PFSK-1 (cell line): ENCODE measurements at regions not wholly inside any gene's neighbourhood (a gene's known extent, or its start where the extent isn't known, plus 50 kb on each side); places are given as distances from the start of the nearest gene placed in this dataset.

Experiments
- FOXP2 ChIP-seq: optimal IDR thresholded peaks from 2 replicates; pipeline ENCODE3; 2011; ENCODE audit warnings: borderline replicate concordance, control low read depth, inconsistent platforms; ENCODE audit not compliant: insufficient read depth; ENCODE audit errors: extremely low read length, extremely low read depth
- POLR2AphosphoS5 ChIP-seq: IDR thresholded peaks from 2 replicates; pipeline ENCODE4 v1.6.1; 2012; ENCODE audit warnings: low read depth, mild to moderate bottlenecking, control low read depth, low read length, moderate library complexity
- REST ChIP-seq, 2 experiments: IDR thresholded peaks; 2 replicates each; pipeline versions ENCODE4 v1.6.1 to v1.8.0; 2011 to 2012; ENCODE audit warnings: low read depth in 2 of 2, low read length in 2 of 2, control low read depth in 1 of 2, inconsistent platforms in 1 of 2, mild to moderate bottlenecking in 1 of 2, moderate library complexity in 1 of 2; ENCODE audit not compliant: insufficient read depth in 1 of 2
- SIN3A ChIP-seq: IDR thresholded peaks from 2 replicates; pipeline ENCODE4 v1.6.1; 2012; ENCODE audit warnings: mild to moderate bottlenecking, low read length, moderate library complexity, borderline replicate concordance; ENCODE audit not compliant: insufficient read depth
- TAF1 ChIP-seq: IDR thresholded peaks from 2 replicates; pipeline ENCODE4 v1.6.1; 2012; ENCODE audit warnings: low read length, control low read depth, borderline replicate concordance; ENCODE audit not compliant: insufficient read depth

GRCh38 chr13:75008926-75009325 is 473.0 kb downstream of the TBC1D4 start:
- TF ChIP-seq REST (IDR thresholded peaks at IDR 0.05; ENCODE audit: insufficient read depth in 1 of 2, low read depth in 2 of 2, low read length in 2 of 2) (no peak), POLR2AphosphoS5 (no peak), FOXP2 (no peak), TAF1 (no peak), SIN3A (no peak)

- no peak for TF ChIP-seq REST (IDR thresholded peaks at IDR 0.05; ENCODE audit: insufficient read depth in 1 of 2, low read depth in 2 of 2, low read length in 2 of 2)
Measured at GRCh38 chr13:74990992-74991391, 491.0 kb downstream of the TBC1D4 start.

- TF ChIP-seq TAF1 (no peak), FOXP2 (no peak), SIN3A (no peak), POLR2AphosphoS5 (no peak), REST (IDR thresholded peaks at IDR 0.05; ENCODE audit: insufficient read depth in 1 of 2, low read depth in 2 of 2, low read length in 2 of 2) (no peak)
Measured at GRCh38 chr13:74987124-74987690, 494.8 kb downstream of the TBC1D4 start.

- TF ChIP-seq REST (IDR thresholded peaks at IDR 0.05; ENCODE audit: insufficient read depth in 1 of 2, low read depth in 2 of 2, low read length in 2 of 2) (no peak), POLR2AphosphoS5 (no peak), FOXP2 (no peak)
Measured at GRCh38 chr13:74986609-74987008, 495.4 kb downstream of the TBC1D4 start.

GRCh38 chr13:74979703-74980102 is 502.3 kb downstream of the TBC1D4 start:
- TF ChIP-seq TAF1 (no peak), REST (IDR thresholded peaks at IDR 0.05; ENCODE audit: insufficient read depth in 1 of 2, low read depth in 2 of 2, low read length in 2 of 2) (no peak), SIN3A (no peak), POLR2AphosphoS5 (no peak), FOXP2 (no peak)
